GM21825 (cell line): ENCODE measurements at regions not wholly inside any gene's neighbourhood (a gene's known extent, or its start where the extent isn't known, plus 50 kb on each side); places are given as distances from the start of the nearest gene placed in this dataset.
"Not testable (repeated sequence)": the region's sequence is repeated elsewhere in the genome, so short reads cannot be mapped to it uniquely, and the experiment has no call there.

Experiments used
- ATAC-seq: cut with Tn5 transposase; IDR thresholded peaks from one replicate; pipeline ENCODE4 v1.9.1; 2021; ENCODE audit warnings: mild to moderate bottlenecking, moderate library complexity; ENCODE audit not compliant: unreplicated experiment

DNA sequence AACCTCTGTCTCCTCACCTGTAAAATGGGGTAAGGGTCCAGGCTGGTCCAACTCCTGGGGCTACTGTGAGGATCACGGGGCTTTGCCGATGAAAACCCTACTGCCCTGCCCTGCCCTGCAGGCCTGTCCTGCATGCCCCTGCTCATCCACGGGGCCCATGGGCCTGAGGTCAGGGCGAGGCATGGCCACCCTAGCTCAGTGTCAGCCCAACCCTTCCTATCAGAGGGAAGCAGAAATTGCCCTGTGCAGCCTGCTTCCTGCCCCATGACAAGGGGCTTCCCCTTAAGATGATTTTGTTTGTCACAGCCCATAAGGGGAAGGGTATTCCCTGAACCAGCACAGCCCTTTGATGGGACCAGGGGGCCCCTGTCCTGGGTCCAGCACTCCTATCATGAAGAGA is 353.6 kb upstream of the ID2 start:
- ATAC-seq: no peak

DNA sequence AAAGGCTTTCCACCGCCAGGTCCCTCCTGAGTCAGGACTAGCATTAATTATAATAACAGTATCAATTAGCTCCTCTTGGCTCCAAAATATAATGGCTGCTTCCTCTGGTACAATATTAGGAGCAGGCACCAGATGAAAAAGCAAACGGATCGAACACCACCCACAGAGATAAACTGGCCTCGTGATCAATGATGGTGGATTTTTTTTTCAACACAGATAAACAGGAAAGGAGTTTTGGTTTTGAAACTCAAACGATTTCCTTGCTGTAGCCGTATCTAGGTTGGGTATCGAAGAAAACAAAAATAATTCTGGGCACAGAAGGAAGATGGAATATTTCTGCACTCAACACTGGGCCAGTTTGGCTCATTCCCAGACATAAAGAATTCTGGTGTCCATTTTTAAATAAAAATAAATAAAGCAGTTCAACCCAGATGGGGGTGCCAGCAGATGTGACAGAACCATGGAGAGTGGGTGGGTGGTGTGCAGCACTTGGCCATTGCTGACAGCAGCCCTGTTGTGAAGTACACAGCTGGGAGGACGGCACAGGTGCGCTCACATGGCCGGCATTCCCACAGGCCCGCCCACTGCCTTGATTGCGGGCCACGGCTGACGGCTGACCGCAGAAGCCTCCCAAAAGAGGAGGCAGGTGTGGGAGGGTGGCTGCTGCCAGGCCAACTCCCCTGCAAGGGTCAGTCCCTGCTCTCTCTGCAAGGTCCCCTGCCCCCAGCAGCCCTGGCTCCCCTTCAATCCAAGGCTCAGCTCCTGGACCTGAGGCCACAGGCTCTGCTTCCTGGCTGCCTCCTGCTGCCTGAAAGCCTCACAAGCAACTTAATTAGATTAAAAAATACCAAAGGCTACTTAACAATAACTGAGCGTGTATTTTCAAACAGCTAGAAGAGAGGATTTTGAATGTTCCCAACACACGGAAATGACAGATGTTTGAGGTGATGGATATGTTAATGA is 351.9 kb upstream of the ID2 start:
- no peak for ATAC-seq

DNA sequence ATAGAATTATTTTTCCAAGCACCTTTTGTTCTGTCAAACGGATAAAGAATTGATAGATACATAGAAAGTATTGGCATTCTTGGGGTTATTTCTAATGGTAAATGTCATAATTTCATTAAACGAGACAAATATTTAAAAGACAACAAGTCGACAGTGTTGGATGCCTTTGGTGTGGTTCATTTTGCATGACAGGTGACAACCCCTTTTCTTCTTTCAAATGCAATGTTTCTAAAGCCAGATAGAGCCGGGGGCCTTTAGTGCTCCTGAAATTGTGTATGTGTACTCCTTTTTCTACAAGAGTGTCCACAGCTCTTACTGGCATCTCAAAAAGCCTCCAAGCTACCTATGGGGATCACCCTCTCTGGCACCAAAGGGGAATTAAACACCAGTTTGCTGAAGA is 350.8 kb upstream of the ID2 start:
- ATAC-seq: no peak

DNA sequence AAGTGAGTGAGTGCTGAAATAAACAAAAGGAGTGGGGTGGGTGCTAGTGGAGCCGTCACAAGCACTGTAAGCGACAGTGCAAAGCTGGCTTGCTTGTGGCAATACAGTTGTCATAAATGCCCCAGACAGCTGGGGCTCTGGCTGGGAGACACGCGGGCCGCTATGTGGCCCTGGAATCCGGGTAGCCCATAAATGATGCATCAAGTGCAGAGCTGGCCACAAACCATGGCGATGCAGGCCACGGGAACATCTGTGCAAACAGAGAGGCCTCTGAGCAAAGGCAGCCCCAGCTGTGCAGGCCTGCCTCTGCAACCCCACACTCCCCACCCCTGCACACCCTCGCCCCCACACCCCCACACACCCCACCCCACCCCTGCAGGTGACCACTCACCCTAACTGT is 349.2 kb upstream of the ID2 start:
- no peak for ATAC-seq

DNA sequence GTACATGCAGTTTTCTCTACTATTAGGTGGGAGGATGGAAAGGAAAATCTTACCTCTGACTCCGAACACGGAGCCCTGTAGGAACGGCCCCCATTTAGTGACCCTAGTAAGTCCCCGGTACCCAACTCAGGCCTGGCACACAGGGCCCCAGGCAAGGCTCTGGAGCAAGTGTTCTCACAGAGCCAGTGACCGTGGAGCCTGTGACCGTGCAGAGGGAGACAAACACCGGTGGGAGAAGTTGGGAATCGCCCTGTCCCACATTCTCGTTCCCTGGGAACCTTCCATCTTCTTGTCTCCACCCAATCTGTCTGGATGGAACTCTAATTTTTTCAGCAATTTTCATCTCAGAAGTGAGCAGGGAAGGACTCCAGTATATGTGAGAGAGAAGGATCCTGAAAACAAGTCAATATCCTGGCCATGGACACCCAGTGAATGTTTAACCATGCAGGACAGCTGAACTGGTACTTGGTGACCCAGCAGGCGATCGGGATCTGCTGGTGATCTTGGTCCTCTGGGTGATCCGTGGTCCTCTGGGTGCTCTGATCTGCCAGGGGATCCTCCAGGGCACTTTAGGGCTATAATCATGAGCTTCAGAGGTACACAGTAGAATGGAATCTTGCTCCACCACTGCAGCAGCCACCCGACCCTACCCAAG is 348.6 kb upstream of the ID2 start:
- ATAC-seq: no peak

DNA sequence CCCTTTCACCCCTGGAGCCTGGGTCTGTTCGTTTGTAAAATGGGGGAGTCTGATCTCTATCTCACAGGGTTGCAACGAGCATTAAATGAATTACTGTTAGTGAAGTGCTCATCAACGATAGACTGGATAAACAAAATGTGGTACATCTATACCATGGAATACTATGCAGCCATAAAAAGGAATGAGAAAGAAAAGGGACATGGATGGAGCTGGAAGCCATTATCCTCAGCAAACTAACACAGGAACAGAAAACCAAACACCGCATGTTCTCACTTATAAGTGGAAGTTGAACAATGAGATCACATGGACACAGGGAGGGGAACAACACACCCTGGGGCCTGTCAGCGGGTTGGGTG is 348.0 kb upstream of the ID2 start:
- ATAC-seq: not testable (repeated sequence)

DNA sequence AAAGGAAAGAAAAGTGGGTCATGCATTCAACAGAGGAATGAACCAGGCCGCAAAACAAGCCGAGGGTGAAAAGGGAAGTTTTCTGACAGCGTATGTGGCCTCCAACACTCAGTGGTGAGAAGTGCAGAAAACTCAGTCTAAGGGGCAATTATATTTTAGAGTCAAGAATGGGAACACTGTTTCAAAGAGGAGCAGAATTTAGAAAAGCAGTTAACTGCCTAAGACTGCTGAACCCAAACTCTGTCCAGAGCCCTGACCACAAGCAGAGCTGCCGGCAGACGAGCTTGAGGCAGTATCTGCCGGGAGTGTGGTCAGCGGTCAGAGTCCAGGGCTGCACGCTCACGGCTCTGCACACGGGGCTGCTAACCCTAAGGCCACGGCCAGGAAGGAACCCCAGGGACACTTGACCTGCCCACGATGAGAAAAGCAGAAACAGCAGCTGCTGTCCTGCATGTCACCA is 347.0 kb upstream of the ID2 start:
- no peak for ATAC-seq

DNA sequence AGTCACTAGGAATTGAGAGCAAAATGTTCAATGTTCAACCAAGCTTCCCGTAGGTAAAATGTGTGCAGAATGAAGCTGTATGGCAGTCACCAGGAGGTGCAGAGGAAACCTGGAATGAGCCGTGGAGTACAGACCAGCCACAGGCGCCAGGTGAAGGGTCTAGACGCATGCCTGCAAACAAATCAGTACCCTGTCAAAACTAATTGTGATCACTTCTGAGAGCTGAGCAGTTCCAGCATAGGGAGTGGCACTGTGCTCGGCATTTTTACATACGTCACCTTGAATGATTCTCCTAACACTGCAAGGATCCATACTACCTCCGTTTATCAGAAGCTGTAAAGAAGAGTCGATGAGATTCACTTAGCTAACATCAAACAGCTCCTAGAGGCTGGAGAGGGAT is 346.1 kb upstream of the ID2 start:
- no peak for ATAC-seq

DNA sequence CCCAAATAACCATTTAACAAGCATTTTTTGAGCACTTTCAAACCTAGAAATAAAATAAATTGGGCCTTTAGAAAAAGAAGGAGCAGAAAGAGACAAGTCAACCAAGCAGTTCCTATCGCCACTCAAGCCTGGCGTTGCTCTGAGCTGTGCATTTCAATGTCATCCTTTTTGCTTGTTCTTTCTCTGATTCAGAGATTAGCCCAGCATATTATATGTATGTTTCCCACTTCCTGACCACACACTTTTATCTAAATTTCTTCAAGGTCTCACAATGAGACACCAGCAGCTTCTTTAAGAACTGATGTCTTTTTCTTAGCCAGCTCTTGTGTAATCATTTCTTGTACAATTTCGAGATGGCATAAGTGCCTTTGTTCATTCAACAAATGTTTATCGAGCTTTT is 344.5 kb upstream of the ID2 start:
- no peak for ATAC-seq

DNA sequence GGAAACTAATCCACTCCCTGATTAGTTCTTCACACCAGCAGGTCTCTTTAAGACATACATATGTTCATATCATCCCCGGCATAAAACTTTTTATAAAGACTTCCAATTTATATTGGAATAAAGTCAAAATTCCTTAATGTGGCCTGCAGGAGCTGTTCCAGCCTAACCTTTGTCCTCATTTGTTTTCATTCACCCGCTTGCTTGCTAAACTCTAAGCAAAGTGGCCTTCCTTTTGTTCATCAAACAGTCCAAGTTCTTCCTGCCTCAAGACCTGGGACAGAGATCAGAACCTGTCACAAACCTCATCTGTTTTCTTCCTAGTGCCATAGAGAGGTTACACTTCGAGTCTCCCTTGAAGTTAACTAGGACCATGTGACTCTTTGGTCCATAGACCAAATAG is 339.4 kb upstream of the ID2 start:
- no peak for ATAC-seq

DNA sequence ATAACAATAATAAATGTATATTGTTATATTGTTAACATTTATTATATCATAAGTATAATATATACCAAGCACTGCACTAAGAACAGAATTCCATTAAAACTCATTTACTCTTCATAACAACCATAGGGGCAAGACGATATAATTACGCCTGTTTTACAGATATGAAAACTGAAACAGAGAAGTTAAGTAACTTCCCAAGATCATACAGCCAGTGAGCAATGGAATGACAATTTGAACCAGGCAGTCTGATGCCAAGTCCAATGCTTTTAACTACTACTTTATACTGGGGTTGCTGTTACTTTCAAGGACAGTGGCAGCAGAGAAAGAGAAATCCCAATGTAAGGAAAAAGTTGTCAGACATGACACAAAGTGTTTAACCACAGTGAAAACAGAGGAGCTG is 338.8 kb upstream of the ID2 start:
- ATAC-seq: no peak

DNA sequence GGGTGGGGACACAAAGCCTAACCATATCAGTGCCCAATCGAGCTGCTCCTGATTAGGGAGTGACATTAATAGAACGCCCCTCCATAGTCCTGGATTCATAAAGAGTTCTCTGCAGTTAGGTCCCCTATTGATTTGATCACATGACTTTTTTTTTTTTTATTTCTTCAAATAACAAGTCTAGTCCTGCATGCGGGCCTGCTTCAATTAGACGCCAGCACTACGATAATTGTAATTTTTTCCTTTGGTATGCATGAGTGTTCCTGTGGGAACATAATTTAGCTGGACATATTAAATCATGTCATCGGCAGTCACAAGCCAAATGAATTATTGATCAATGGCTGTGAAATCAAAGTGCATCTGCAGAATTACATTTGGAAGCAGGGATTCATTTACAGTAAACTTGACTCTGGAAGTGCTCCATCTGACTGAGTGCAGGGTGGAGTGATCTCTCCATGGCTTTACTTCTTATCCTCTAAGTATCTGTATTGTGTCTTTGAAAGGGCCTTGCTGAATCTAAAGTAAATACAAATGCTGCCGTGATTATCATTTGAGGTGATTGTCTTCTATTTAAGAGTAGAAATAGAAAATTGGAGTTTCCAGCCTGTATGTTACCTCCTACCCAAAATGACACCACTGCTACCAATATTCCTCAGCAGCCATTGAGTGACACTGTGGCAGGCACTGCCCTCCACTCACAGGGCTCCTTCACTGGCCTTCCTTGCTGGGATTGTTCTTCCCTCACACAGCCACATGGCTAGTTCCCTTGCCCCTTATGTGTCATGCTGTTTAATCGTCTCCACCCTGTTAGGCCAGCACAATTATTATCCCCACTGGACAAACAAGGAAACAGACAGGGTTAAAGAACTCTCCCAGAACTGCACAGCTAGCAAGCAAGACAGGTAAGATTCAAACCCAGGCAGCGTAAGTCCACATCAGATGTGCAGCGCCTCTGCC is 337.4 kb upstream of the ID2 start:
- no peak for ATAC-seq

DNA sequence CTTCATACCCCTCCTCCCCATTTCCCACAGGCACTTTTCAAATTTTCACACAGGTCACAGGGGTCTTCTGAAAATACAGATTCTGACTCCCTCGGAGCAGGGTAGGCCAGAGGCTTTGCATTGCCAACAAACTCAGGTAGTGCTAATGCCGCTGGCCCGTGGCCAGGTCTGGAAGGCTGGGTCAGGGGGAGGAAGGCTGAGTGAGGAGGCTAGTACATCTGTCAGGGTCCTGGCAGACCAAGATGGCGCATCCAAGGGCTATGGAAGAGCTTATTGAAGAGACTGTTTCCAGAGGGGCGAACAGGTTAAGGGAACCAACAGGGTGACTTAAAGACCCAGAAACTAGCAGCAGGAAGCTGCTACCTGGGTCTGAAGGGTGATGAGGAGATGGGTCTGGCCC is 336.7 kb upstream of the ID2 start:
- ATAC-seq: no peak

DNA sequence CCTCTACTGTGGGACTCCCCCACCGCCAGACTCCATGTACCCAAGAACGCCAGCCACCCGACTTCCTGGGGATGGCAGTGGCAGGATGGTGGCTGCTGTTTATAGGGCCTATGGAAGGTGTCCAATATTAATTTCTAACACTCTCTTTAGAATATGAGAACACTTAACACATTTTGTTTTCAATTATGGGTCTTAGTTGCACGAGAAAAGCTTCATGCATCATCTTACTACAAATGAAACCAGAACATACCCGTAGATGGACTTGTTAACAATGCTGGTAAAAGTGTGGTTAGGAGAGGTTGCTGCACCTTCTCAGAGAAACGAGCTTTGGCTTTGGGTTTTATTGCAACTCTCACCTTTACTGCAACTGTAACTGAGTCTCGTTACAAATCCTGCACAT is 335.6 kb upstream of the ID2 start:
- ATAC-seq: no peak

DNA sequence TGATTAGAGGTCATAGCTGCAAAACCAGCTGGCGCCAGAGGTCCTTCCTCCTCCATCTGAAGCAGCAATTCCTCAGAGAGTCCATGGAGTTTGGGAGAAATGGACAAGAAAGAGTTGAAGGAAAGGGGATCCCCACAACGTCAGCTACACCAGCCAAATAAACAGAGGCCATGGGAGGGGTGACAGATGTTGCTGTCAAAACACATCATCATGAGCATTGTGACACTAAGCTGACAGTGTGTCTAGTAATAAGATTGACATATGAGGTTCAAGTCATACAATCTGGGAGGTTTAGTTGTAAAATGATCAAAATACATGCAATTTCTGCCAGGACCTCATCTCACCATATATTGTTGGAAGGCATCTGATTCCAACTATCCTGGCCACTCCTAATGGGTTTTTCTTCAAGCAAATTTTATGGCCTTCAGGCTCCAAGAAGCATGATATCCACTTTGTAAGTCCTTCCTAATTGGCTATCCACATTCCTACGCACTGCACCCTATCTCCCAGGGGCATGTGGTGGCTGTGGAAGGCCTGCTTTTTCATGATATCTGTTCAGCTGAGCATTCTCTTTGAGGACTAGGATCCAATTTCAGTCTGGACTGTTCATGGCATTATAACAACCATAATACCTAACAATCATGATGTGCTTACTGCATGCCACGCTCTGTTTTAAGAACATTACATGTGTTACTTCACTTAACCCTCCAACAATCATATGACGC is 335.0 kb upstream of the ID2 start:
- no peak for ATAC-seq

DNA sequence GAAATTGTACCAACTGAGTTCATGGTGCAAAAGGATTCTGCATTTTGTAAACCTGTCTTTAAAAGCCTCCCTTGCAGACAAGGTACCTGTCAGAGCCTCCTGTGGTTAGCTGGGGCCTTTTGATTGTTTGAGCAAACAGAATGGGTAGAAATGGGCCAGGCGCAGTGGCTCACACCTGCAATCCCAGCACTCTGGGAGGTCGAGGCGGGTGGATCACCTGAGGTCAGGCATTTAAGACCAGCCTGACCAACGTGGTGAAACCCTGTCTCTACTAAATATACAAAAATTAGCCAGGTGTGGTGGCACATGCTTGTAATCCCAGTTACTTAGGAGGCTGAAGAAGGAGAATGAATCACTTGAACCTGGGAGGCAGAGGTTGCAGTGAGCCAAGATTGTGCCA is 332.9 kb upstream of the ID2 start:
- ATAC-seq: not testable (repeated sequence)

DNA sequence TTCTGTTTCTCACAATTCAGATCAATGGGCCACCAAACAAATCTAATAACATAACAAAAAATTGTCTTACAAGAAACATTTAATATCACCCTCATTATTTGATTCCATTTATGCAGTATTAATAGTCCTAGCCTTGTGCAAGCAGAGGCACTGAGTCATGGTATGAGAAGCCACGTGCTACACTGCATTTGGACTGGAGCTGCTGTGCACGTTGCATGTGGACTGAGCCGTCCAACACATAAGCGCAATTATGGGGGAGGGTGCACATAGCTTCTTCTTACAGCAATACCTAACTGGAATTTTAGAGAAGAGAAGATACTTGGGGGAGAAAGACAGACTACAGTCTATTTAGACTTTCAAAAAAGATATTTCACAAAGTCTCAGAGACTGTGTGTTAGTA is 329.6 kb upstream of the ID2 start:
- ATAC-seq: no peak

DNA sequence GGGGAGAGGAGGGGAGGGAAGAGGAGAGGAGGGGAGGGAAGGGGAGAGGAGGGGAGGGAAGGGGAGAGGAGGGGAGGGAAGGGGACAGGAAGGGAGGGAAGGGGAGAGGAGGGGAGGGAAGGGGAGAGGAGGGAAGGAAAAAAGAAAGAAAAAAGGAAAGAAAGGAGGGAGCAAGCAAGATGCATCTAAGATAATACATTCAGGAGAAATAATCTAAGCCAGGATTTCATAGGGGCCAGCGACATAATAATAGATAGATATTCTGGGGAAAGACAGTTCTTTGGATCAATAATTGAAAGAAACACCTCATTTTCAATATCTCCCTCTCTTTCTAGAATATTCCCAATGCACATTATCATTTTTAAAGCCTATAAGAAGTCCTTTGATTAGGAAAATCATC is 328.9 kb upstream of the ID2 start:
- ATAC-seq: no peak

DNA sequence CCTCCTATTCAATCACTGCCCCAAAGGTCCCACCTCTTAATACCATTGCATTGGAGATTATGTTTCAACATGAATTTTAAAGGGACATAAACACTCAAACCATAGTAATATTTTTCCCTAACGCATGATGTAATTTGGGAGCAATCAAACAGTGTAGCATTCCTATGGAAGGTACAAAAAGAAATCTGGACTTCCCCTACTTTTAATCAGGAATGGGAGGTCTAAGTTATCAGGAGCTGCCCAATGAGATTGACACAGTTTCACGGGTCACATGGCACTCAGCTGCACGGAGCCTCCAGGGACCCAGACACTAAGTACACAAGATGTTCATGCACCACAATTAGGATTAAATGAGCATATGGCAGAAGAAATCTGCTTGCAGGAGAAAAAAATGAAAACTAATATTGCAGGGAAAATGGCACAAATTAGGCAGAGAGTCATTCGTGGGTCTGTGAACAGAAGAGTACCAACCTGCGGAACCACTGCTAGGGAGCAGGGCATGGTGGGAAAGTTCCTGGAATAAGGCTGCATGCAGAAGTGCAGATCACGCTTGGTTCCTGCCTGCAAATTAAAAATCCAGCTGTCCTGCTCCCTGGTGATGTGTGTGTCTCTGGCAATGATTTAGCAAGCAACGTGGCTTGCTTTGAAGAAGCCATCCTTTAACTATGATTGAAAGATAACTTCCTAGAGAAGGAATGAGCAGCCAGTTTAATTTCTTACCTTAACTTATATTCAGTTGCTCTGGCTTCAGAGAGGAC is 326.6 kb upstream of the ID2 start:
- ATAC-seq: no peak
